HepG2 (cell line): ENCODE measurements at regions not wholly inside any gene's neighbourhood (a gene's known extent, or its start where the extent isn't known, plus 50 kb on each side); places are given as distances from the start of the nearest gene placed in this dataset.

ENCODE experiments used
- ATAC-seq: fragments of 200-7000 bp; cut with Tn5 transposase; 3 replicates; pipeline ENCODE4 v1.9.1; 2020; ENCODE audit warnings: mild to moderate bottlenecking, moderate library complexity
- BruUV-seq: library from RNA; stranded (reverse); fragments of 400-500 nt; replicated peaks from 2 replicates; lab custom pipeline; 2021; lab: Mats Ljungman, UMichigan
- CTCF ChIA-PET: fragments of 300-600 bp; formaldehyde crosslinking; extraction: SDS; loops from one replicate; lab custom pipeline; 2021; ENCODE audit warnings: low total read pairs, inconsistent platforms, low intra/inter-chr PET ratio; lab: Yijun Ruan, JAX
- POLR2A ChIA-PET: fragments of 350-600 bp; sonication (Branson Sonifier 250); formaldehyde crosslinking; loops from one replicate; lab custom pipeline; 2020; ENCODE audit warnings: antibody characterized with exemption, inconsistent platforms; lab: Yijun Ruan, JAX
- DNase-seq: peaks from one replicate; pipeline ENCODE4 v3.0.0-alpha.2; 2015; ENCODE audit warnings: low spot score
- FAIRE-seq: peaks from 3 replicates; lab custom pipeline; 2011; peaks lifted over from hg19 to GRCh38; lab: Jason Lieb, UNC
- H2AFZ ChIP-seq: one replicate; pipeline ENCODE4 v1.6.1; 2011; ENCODE audit warnings: low read length, inconsistent platforms
- H3K27ac ChIP-seq: fragments of 300-600 bp; 3 replicates; pipeline ENCODE4 v1.8.0; 2011; ENCODE audit warnings: mixed run types, mild to moderate bottlenecking, mixed read lengths, low read length, inconsistent platforms; ENCODE audit not compliant: insufficient read depth; ENCODE audit errors: extremely low read length
- H3K27me3 ChIP-seq, 2 experiments: fragments of 200-600 bp in 1 of 2; 2 replicates in 1 of 2; 3 replicates in 1 of 2; pipeline versions ENCODE4 v1.6.0 to v1.8.0; 2011; ENCODE audit warnings: low read length in 2 of 2, mild to moderate bottlenecking in 2 of 2, moderate library complexity in 2 of 2, inconsistent platforms in 1 of 2; ENCODE audit not compliant: insufficient read depth in 2 of 2, control insufficient read depth in 1 of 2
- H3K36me3 ChIP-seq, 2 experiments: fragments of 200-600 bp in 1 of 2; replicated peaks in 1 of 2; 2 replicates in 1 of 2; 3 replicates in 1 of 2; pipeline versions ENCODE4 v1.5.1 to v1.8.0; 2011; ENCODE audit warnings: low read length in 2 of 2, inconsistent platforms in 1 of 2; ENCODE audit not compliant: insufficient read depth in 2 of 2, control insufficient read depth in 1 of 2
- H3K4me1 ChIP-seq: 2 replicates; pipeline ENCODE4 v1.5.1; 2012; ENCODE audit warnings: low read length, inconsistent platforms; ENCODE audit not compliant: insufficient read depth
- H3K4me2 ChIP-seq: 2 replicates; pipeline ENCODE4 v1.6.0; 2011; ENCODE audit warnings: low read depth, low read length, inconsistent platforms
- H3K4me3 ChIP-seq, 3 experiments: fragments of 200-600 bp in 1 of 3; sonication (generic), shearing (Covaris generic) in 1 of 3; replicated peaks in 1 of 3; 2 replicates each; pipeline ENCODE4 v1.5.1; 2011 to 2016; ENCODE audit warnings: low read length in 3 of 3, inconsistent platforms in 2 of 3, low read depth in 2 of 3, mild to moderate bottlenecking in 2 of 3, control low read depth in 1 of 3, mixed read lengths in 1 of 3; ENCODE audit not compliant: insufficient read depth in 1 of 3
- H3K79me2 ChIP-seq: one replicate; pipeline ENCODE4 v1.6.1; 2011; ENCODE audit warnings: low read length, inconsistent platforms; ENCODE audit not compliant: insufficient read depth
- H3K9ac ChIP-seq: 2 replicates; pipeline ENCODE4 v1.6.0; 2011; ENCODE audit warnings: mild to moderate bottlenecking, low read depth, low read length, inconsistent platforms; ENCODE audit not compliant: insufficient read depth
- H3K9me3 ChIP-seq: 2 replicates; pipeline ENCODE4 v1.5.1; 2012; ENCODE audit warnings: mild to moderate bottlenecking, low read length
- H4K20me1 ChIP-seq: 2 replicates; pipeline ENCODE4 v1.6.0; 2011; ENCODE audit warnings: inconsistent platforms, mild to moderate bottlenecking, low read length, moderate library complexity; ENCODE audit not compliant: insufficient read depth
- ESRRA ChIP-seq: sonication (generic); formaldehyde crosslinking; IDR thresholded peaks from 2 replicates; pipeline ENCODE4 v1.5.1; 2020; ENCODE audit warnings: mild to moderate bottlenecking, low read depth, missing genetic modification reagents
- SRF ChIP-seq: IDR thresholded peaks from 2 replicates; pipeline ENCODE4 v1.6.1; 2011; ENCODE audit warnings: mild to moderate bottlenecking, low read depth, low read length, moderate library complexity
- ZNF382 ChIP-seq: sonication (generic); formaldehyde crosslinking; IDR thresholded peaks from 2 replicates; pipeline ENCODE4 v1.5.0; 2020; ENCODE audit warnings: missing genetic modification reagents, mild to moderate bottlenecking, borderline replicate concordance
- ZNF446 ChIP-seq: sonication (generic); formaldehyde crosslinking; IDR thresholded peaks from 2 replicates; pipeline ENCODE4 v1.5.0; 2020; ENCODE audit warnings: mild to moderate bottlenecking, missing genetic modification reagents
- ZNF512B ChIP-seq: sonication (generic); formaldehyde crosslinking; IDR thresholded peaks from 2 replicates; pipeline ENCODE4 v1.5.1; 2020; ENCODE audit warnings: missing genetic modification reagents, mild to moderate bottlenecking, borderline replicate concordance
- WGBS: methylation state at CpG from one replicate; pipeline ENCODE4 v1.1.6; 2017; ENCODE audit warnings: low lambda C conversion rate; 5-methylcytosine and 5-hydroxymethylcytosine counted together
- in situ Hi-C: cut with HindIII; loops from 2 replicates; pipeline ENCODE4 v1.10.0; 2017; ENCODE audit warnings: low pct_unique_long_range_greater_than_20kb; ENCODE audit not compliant: extremely low pct_ligation_motif_present
- intact Hi-C: fragments of 100-400 bp; cut with micrococcal nuclease; formaldehyde crosslinking; loops from one replicate; pipeline ENCODE4 v1.10.0; 2022; ENCODE audit not compliant: unreplicated experiment

- Histone ChIP-seq H3K4me3 (no peak overlapping the region), H3K4me1 (no peaks in the 10 kb centered on the region)
- TF ChIP-seq ZNF512B (CRISPR knock-in tag) (no peak), ZNF382 (no peak), SRF (peak; percentile 55; the same call in 1 of the 2 replicates), ESRRA (no peak)
- TF ChIP-seq, all 625 proteins: peak for 1
- Histone ChIP-seq H3K36me3 (no peaks in the 10 kb centered on the region), H2AFZ (no peak overlapping the region), H3K9me3 (no peaks in the 10 kb centered on the region), H3K4me2 (no peak overlapping the region), H3K27me3 (no peaks in the 10 kb centered on the region; a peak in 1 of 5 replicates), H3K9ac (no peak overlapping the region), H3K27ac (no peak overlapping the region), H4K20me1 (no peaks in the 10 kb centered on the region), H3K79me2 (no peaks in the 10 kb centered on the region)
- intact Hi-C loops (no loop called here), in situ Hi-C loops (no loop called here)
- peak; percentile 34; the same call in 1 of the 3 replicates for ATAC-seq
- DNase-seq: no peak
- POLR2A ChIA-PET: no interaction called here
- CTCF ChIA-PET: no interaction called here
- no peak for FAIRE-seq
- BruUV-seq: no TSS peak
- 25% methylated on average over 1 of the region's 1 CpG for WGBS
These were observed 107.1 kb upstream of the ITGB1 start for GRCh38 chr10:33065111-33065510.

GRCh38 chr10:33064706-33065105, 106.7 kb upstream of the ITGB1 start:
- Histone ChIP-seq H3K9ac (no peak overlapping the region), H3K27me3 (no peaks in the 10 kb centered on the region; a peak in 1 of 5 replicates), H3K27ac (no peak overlapping the region), H3K4me1 (no peaks in the 10 kb centered on the region), H4K20me1 (no peaks in the 10 kb centered on the region), H2AFZ (no peak overlapping the region), H3K9me3 (no peaks in the 10 kb centered on the region), H3K4me2 (no peak overlapping the region), H3K4me3 (no peak overlapping the region), H3K36me3 (no peaks in the 10 kb centered on the region), H3K79me2 (no peaks in the 10 kb centered on the region)
- DNase-seq (no peak), FAIRE-seq (no peak), ATAC-seq (no peak)
- WGBS: 0% methylated on average over 1 of the region's 1 CpG
- ChIA-PET POLR2A (no interaction called here), CTCF (no interaction called here)
- in situ Hi-C loops (no loop called here), intact Hi-C loops (no loop called here)
- BruUV-seq: no TSS peak
- no peak for TF ChIP-seq ZNF446 (CRISPR knock-in tag)
